ENCODE measurements at regions not wholly inside any gene's neighbourhood (a gene's known extent, or its start where the extent isn't known, plus 50 kb on each side); places are given as distances from the start of the nearest gene placed in this dataset.
"Not testable (repeated sequence)": the region's sequence is repeated elsewhere in the genome, so short reads cannot be mapped to it uniquely, and the experiment has no call there.

- H3K4me3 Mint-ChIP-seq, result no peak overlapping the region
- H3K27ac Mint-ChIP-seq, result no peak overlapping the region
- DNase-seq, result no peak
- peaks cover 2% of the 10 kb centered on the region for H3K27me3 Mint-ChIP-seq
- H3K36me3 Mint-ChIP-seq (ENCODE audit: low read depth), result no peaks in the 10 kb centered on the region
- ChIA-PET CTCF (no interaction called here), POLR2A (no interaction called here)
- H3K4me1 Mint-ChIP-seq, result no peaks in the 10 kb centered on the region
- no peaks in the 10 kb centered on the region for H3K9me3 Mint-ChIP-seq
Measured at GRCh38 chr22:33167998-33168790, 110.0 kb upstream of the SYN3 start.

- no peak for DNase-seq
- CTCF ChIA-PET, result no interaction called here
- no peak overlapping the region for H3K4me3 Mint-ChIP-seq
- no peak overlapping the region for H3K27ac Mint-ChIP-seq
- no peaks in the 10 kb centered on the region for H3K36me3 Mint-ChIP-seq (ENCODE audit: low read depth)
- POLR2A ChIA-PET, result no interaction called here
- H3K9me3 Mint-ChIP-seq, result no peaks in the 10 kb centered on the region
- no peaks in the 10 kb centered on the region for H3K4me1 Mint-ChIP-seq
- H3K27me3 Mint-ChIP-seq, result peaks cover 2% of the 10 kb centered on the region
Measured at GRCh38 chr22:33166206-33166605, 108.0 kb upstream of the SYN3 start.

DNA sequence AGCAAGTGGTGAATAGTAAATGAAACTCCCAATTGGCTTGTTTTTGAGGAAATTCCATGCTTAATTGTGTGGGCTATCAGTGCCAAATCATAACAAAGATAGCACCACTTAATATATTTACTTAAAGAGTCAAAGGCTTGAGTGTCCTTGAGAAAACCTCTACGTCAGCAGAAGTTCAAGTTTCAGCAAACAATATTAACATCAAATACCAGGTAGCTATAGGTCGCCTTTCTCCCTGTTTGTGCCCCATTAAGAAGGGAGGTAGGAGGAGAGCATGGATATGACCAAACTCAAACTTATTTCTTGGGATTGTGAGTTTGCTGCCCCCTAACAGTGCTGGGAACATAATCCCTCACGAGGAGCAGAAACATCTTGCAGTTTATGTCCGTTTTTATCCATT lies 105.6 kb upstream of the SYN3 start:
- H3K4me3 Mint-ChIP-seq, result no peak overlapping the region
- POLR2A ChIA-PET, result no interaction called here
- CTCF ChIA-PET, result no interaction called here
- H3K4me1 Mint-ChIP-seq, result no peaks in the 10 kb centered on the region
- H3K27ac Mint-ChIP-seq, result no peak overlapping the region
- H3K36me3 Mint-ChIP-seq (ENCODE audit: low read depth), result no peaks in the 10 kb centered on the region
- no peaks in the 10 kb centered on the region for H3K27me3 Mint-ChIP-seq
- DNase-seq, result no peak
- no peaks in the 10 kb centered on the region for H3K9me3 Mint-ChIP-seq

GRCh38 chr22:33162196-33162595 lies 104.0 kb upstream of the SYN3 start:
- H3K4me1 Mint-ChIP-seq, result no peaks in the 10 kb centered on the region
- no peaks in the 10 kb centered on the region for H3K36me3 Mint-ChIP-seq (ENCODE audit: low read depth)
- ChIA-PET CTCF (interaction anchor here (1.1 kb wide), 1 partner anchor 10 kb away, joined by 5 read pairs; no protein-coding TSS in a partner anchor), POLR2A (no interaction called here)
- H3K4me3 Mint-ChIP-seq, result no peak overlapping the region
- DNase-seq, result no peak
- no peak overlapping the region for H3K27ac Mint-ChIP-seq
- H3K9me3 Mint-ChIP-seq, result no peaks in the 10 kb centered on the region
- H3K27me3 Mint-ChIP-seq, result peaks cover 1% of the 10 kb centered on the region

DNA sequence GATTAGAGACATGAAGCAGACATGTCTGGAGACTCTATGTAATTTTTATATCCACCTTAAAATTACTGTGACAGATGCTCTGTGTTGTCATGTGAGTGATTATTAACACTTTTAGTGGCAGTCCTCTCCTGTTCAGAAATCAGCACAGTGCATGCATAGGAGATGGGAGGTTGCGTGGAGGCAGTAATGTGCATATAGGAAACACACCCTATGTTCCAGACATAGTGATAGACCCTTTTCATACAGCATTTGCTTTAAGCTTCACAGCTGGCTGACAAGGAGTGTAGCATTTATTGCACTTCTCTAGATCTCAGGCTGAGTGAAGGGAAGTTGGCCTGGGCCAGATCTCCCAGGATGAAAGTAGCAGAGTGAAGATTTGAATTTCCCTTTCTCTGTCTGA lies 102.3 kb upstream of the SYN3 start:
- Mint-ChIP-seq H3K27me3 (peaks cover 1% of the 10 kb centered on the region), H3K4me3 (no peak overlapping the region), H3K4me1 (no peaks in the 10 kb centered on the region), H3K36me3 (ENCODE audit: low read depth) (no peaks in the 10 kb centered on the region), H3K9me3 (peaks cover 2% of the 10 kb centered on the region), H3K27ac (no peak overlapping the region)
- DNase-seq, result no peak
- ChIA-PET POLR2A (no interaction called here), CTCF (no interaction called here)

- H3K4me1 Mint-ChIP-seq; H3K9me3 Mint-ChIP-seq; H3K27me3 Mint-ChIP-seq; H3K4me3 Mint-ChIP-seq; POLR2A ChIA-PET; H3K36me3 Mint-ChIP-seq (ENCODE audit: low read depth); DNase-seq; H3K27ac Mint-ChIP-seq; CTCF ChIA-PET: not testable (repeated sequence)
Measured at GRCh38 chr22:33154967-33155366, 96.8 kb upstream of the SYN3 start.

GRCh38 chr22:33149611-33150010 lies 91.4 kb upstream of the SYN3 start:
- Mint-ChIP-seq H3K36me3 (ENCODE audit: low read depth) (no peaks in the 10 kb centered on the region), H3K9me3 (no peaks in the 10 kb centered on the region), H3K4me1 (no peaks in the 10 kb centered on the region), H3K27me3 (no peaks in the 10 kb centered on the region), H3K4me3 (no peak overlapping the region), H3K27ac (no peak overlapping the region)
- POLR2A ChIA-PET, result no interaction called here
- CTCF ChIA-PET, result no interaction called here
- no peak for DNase-seq

- Mint-ChIP-seq H3K36me3 (ENCODE audit: low read depth) (no peaks in the 10 kb centered on the region), H3K9me3 (no peaks in the 10 kb centered on the region), H3K27ac (no peak overlapping the region), H3K4me1 (no peaks in the 10 kb centered on the region), H3K4me3 (no peak overlapping the region), H3K27me3 (peaks cover 2% of the 10 kb centered on the region)
- CTCF ChIA-PET, result no interaction called here
- POLR2A ChIA-PET, result no interaction called here
- no peak for DNase-seq
Measured at GRCh38 chr22:33144721-33145120, 86.5 kb upstream of the SYN3 start.

DNA sequence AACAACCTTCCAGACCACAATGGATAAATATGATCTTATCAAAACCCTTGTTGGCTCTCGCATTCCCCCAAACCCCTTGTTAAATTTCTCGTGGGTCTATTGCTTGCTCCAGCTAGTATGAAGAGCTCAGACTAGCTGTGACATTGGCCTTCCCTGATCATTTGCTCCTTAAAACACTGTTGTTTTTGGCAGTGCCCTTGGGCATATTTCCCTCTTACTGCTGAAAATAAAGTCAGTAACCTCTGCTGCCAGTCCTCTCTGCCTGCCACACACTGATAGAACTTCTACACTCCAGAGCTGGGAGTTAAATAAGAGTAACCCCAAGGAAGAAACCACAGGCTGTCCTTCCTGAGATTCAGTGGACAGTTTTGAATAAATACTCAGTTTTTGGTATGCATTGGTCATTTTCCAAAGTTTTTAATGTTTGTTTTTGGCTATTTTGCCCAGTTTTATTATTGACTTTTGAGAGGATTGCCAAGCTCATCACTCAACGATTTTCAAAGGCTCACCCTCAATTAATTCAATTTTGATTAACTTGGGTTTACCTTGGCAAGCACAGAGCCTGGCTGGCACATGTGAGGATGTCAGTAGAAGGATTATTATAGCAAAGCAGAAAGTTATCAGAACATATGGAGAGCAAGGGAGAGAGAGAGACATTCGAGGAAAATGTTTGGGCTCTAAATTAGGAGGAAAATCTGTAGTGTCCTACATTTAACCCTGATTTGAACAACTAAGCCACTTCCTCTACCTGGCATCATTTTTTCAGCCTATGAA lies 84.3 kb upstream of the SYN3 start:
- Mint-ChIP-seq H3K4me1 (no peaks in the 10 kb centered on the region), H3K27me3 (peaks cover 2% of the 10 kb centered on the region), H3K27ac (no peak overlapping the region), H3K36me3 (ENCODE audit: low read depth) (no peaks in the 10 kb centered on the region), H3K4me3 (no peak overlapping the region), H3K9me3 (peaks cover 3% of the 10 kb centered on the region)
- POLR2A ChIA-PET, result no interaction called here
- DNase-seq, result no peak
- CTCF ChIA-PET, result no interaction called here

DNA sequence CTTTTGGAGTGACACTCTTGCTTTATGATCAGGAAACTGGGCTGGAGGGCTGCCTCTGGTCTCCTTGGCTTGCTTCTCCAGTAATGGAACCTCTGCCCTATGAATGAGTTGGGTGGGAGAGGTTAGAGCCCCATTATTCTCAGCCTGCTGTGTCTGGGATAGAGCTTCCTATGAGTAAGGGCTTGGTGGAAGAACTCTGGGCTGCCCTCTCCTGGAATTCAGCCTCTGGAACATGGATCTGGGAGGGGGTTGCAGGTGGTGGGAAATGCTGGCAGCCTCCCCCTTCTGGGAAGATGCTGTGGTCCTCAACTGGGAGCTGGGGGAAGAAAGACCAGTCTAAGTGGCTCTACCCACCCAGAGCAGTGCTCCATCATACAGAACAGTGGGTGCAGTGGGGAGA lies 81.8 kb upstream of the SYN3 start:
- CTCF ChIA-PET, result no interaction called here
- POLR2A ChIA-PET, result no interaction called here
- Mint-ChIP-seq H3K4me3 (no peak overlapping the region), H3K27ac (no peak overlapping the region), H3K9me3 (peaks cover 3% of the 10 kb centered on the region), H3K27me3 (peaks cover 2% of the 10 kb centered on the region), H3K4me1 (no peaks in the 10 kb centered on the region), H3K36me3 (ENCODE audit: low read depth) (no peaks in the 10 kb centered on the region)
- DNase-seq, result no peak

- H3K27me3 Mint-ChIP-seq; H3K36me3 Mint-ChIP-seq (ENCODE audit: low read depth); H3K4me3 Mint-ChIP-seq; H3K27ac Mint-ChIP-seq; H3K4me1 Mint-ChIP-seq; CTCF ChIA-PET; H3K9me3 Mint-ChIP-seq; DNase-seq; POLR2A ChIA-PET: not testable (repeated sequence)
Measured at GRCh38 chr22:33138333-33138732, 80.2 kb upstream of the SYN3 start.

DNA sequence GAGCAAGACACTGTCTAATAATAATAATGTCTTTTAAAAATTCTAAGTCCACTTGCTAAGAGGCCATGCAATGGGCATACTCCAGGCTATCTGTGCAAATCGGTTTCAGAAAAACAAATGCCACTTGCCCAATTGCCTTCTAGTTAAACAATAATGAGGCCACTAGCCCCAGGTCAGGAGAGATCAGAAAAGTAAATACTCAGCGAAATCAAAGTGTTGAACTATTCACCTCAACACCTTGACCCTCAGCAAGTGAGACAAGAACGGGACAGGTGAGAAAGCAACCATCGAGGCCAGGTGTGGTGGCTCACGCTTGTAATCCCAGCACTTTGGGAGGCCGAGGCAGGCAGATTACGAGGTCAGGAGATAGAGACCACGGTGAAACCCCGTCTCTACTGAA lies 72.3 kb upstream of the SYN3 start:
- no peak for DNase-seq
- H3K36me3 Mint-ChIP-seq (ENCODE audit: low read depth), result no peaks in the 10 kb centered on the region
- H3K9me3 Mint-ChIP-seq, result peaks cover 4% of the 10 kb centered on the region
- ChIA-PET POLR2A (no interaction called here), CTCF (no interaction called here)
- H3K27me3 Mint-ChIP-seq, result peaks cover 2% of the 10 kb centered on the region
- H3K4me1 Mint-ChIP-seq, result no peaks in the 10 kb centered on the region
- no peak overlapping the region for H3K4me3 Mint-ChIP-seq
- no peak overlapping the region for H3K27ac Mint-ChIP-seq

DNA sequence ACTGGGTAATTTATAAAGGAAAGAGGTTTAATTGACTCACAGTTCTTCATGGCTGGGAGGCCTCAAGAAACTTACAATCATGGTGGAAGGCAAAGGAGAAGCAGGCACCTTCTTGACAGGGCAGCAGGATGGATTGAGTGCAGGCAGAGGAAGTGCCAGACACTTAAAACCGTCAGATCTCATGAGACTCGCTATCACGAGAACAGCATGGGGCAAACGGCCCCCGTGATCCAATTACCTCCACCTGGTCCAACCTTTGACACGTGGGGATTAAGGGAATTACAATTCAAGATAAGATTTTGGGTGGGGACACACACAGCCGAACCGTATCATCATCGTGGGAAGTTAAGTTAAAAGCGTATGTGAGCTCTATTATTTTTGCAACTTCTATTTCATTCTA lies 71.4 kb upstream of the SYN3 start:
- H3K36me3 Mint-ChIP-seq (ENCODE audit: low read depth), result no peaks in the 10 kb centered on the region
- POLR2A ChIA-PET, result no interaction called here
- H3K27me3 Mint-ChIP-seq, result peaks cover 2% of the 10 kb centered on the region
- CTCF ChIA-PET, result no interaction called here
- no peaks in the 10 kb centered on the region for H3K4me1 Mint-ChIP-seq
- H3K4me3 Mint-ChIP-seq, result no peak overlapping the region
- peaks cover 4% of the 10 kb centered on the region for H3K9me3 Mint-ChIP-seq
- no peak overlapping the region for H3K27ac Mint-ChIP-seq
- no peak for DNase-seq

DNA sequence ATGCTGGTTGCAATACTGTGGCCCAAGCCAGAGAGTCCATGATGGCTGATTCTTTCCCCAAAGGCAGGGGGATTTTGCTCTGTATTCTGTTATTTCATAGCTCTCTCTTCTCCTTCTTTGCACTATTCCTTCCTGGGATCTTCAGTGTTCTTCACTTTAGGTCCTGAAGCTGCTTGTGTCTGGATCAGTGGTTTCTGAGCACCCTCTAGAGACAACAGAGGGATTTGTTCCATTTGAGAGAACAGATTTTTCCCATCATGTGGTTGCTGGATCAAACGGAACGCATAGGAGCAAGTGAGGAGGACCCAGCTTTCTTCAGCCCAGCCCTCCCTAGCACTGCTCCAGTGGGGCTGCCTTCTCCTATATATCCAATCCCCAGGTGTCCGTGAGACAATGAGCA lies 68.7 kb upstream of the SYN3 start:
- POLR2A ChIA-PET, result no interaction called here
- no peak for DNase-seq
- Mint-ChIP-seq H3K9me3 (peaks cover 3% of the 10 kb centered on the region), H3K4me3 (no peak overlapping the region), H3K4me1 (no peaks in the 10 kb centered on the region), H3K27me3 (peaks cover 2% of the 10 kb centered on the region), H3K36me3 (ENCODE audit: low read depth) (no peaks in the 10 kb centered on the region), H3K27ac (no peak overlapping the region)
- CTCF ChIA-PET, result no interaction called here

All from activated CD4-positive, alpha-beta T cell treated with anti-CD3 and anti-CD28 coated beads, Interleukin-2, amount 10 ng/mL, durations not matched to agents 7 days and 5 days (primary cell).